HG02840 (cell line): ENCODE measurements at regions not wholly inside any gene's neighbourhood (a gene's known extent, or its start where the extent isn't known, plus 50 kb on each side); places are given as distances from the start of the nearest gene placed in this dataset.
"Not testable (repeated sequence)": the region's sequence is repeated elsewhere in the genome, so short reads cannot be mapped to it uniquely, and the experiment has no call there.

Experiments
- ATAC-seq: cut with Tn5 transposase; IDR thresholded peaks from one replicate; pipeline ENCODE4 v1.9.1; 2021; ENCODE audit warnings: mild to moderate bottlenecking, moderate library complexity, moderate number of reproducible peaks; ENCODE audit not compliant: unreplicated experiment, low FRiP score

- no peak for ATAC-seq
These were observed 460.7 kb upstream of the RGS18 start for GRCh38 chr1:191697556-191697955.

DNA sequence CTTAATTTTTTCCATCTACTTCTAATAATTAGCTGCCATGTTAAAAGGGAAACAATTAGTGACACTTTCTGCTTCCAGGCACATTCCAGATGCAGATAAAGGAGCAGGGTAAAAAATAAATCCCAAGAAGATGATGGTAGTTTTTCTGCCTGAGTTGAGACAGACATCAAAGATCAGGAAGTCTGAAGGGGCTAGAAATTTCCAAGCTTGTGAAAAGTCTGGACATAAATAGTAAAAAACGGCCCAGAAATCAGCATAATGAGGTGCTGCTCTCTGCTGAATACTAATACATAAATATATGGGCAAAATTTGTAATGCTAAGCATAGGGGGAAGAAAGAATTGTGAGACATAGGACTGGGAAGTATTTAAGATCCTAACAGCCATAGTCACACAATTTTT, 460.0 kb upstream of the RGS18 start:
- ATAC-seq, result no peak

GRCh38 chr1:191699343-191699742, 458.9 kb upstream of the RGS18 start:
- ATAC-seq, result no peak

DNA sequence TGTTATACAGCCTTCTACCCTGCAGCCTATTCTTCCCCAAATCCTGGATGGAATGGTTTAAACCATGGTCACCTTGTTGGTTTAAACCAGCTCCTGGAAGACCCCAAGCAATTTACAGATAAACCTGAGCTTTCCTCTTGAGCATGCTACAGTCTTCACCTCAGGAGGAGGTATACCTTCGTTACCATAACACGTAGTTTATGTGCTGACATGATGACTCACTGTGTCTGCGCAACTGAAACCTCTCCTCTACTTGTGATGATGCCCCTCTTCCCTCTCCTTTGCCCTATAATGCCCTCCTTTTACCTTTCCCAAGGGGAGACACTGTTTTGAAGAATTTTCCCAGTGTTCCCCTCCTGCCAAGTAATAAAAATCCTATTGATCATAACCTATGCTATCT, 457.3 kb upstream of the RGS18 start:
- no peak for ATAC-seq

DNA sequence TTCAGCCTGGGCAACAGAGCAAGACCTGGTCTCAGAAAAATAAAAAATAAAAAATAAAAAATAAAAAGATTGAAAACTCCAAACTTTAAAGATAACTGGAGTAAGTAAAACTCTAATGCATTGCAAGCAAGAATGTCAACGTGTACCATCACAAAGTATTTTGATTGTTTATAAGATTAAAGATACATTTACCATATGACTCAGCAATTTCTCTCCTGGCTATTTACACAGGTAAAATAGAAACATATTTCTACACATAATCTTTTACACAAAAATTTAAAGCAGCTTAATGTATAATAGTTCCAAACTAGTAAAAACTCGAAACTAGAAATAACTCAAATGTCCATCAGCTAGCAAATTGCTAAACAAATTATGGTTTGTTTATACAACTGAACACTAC, 456.1 kb upstream of the RGS18 start:
- ATAC-seq, result no peak

GRCh38 chr1:191707288-191707687, 451.0 kb upstream of the RGS18 start:
- no peak for ATAC-seq

DNA sequence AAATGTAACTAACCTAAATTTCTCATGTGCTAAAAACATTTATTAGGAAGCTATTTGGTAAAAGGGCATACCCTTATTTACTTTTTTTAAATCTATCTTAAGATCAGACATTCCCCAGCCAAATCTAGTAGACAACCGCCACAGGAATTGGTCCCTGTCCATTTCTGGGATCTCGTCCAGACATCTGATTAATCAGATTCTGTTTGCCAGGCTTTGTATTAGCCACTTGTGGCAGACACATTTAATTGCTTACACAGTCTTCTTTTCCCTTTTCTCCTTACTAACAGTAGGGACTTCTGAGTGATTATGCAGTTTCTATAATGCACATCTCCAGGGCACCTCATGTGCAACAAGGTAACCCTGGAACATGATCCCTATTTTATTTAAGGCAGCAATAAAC, 449.0 kb upstream of the RGS18 start:
- ATAC-seq, result no peak

GRCh38 chr1:191711961-191712360, 446.3 kb upstream of the RGS18 start:
- no peak for ATAC-seq

- no peak for ATAC-seq
These were observed 443.4 kb upstream of the RGS18 start for GRCh38 chr1:191714845-191715244.

- no peak for ATAC-seq
These were observed 428.5 kb upstream of the RGS18 start for GRCh38 chr1:191729742-191730141.

DNA sequence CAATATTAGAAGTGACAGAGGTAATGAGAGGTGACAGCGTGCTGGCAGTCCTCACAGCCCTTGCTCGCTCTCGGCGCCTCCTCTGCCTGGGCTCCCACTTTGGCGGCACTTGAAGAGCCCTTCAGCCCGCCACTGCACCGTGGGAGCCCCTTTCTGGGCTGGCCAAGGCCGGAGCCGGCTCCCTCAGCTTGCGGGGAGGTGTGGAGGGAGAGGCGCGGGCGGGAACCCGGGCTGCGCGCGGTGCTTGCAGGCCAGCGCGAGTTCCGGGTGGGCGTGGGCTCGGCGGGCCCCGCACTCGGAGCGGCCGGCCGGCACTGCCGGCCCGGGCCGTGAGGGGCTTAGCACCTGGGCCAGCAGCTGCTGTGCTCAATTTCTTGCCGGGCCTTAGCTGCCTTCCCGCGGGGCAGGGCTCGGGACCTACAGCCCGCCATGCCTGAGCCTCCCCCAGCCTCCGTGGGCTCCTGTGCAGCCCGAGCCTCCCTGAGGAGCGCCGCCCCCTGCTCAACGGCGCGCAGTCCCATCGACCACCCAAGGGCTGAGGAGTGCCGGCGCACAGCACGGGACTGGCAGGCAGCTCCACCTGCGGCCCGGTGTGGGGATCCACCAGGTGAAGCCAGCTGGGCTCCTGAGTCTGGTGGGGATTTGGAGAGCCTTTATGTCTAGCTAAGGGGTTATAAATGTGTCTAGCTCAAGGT, 426.5 kb upstream of the RGS18 start:
- not testable (repeated sequence) for ATAC-seq

DNA sequence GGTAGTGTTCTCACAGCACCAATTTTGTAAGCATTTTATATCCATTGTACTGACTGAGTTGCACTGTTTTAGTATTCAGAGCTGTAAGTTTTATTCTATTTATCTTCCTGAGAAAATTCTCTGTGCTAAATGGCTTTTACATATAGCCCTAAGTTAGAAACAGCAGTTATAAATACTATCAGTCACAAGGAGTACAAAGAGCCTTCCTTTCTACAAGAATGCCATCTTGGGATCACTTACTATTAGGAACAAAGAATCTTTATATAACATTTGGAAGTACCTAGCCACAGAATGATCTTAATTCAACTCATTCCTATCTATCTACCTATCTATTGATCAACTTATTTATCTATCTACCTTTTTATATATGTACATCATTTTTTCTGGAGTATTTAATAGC, 423.9 kb upstream of the RGS18 start:
- ATAC-seq, result no peak

DNA sequence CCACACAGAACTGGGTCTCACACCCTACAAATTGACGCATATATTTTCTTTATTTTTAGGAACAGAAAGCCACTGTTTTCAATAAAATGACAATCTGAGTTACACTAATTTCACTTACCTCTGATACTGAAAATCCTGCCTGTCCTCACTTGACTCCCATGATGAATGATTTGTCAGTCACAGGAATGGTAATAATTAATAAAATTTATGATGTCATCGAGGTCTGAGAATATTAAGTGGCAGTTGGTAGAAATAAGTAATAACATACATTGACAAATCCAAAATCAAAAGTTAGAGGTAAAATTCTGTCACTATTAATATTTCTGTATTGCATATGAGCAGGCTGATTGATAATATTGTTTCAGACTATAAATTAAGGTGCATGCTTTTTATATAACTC, 418.7 kb upstream of the RGS18 start:
- no peak for ATAC-seq

- no peak for ATAC-seq
These were observed 405.9 kb upstream of the RGS18 start for GRCh38 chr1:191752342-191752741.

GRCh38 chr1:191760016-191760415, 398.2 kb upstream of the RGS18 start:
- no peak for ATAC-seq

- no peak for ATAC-seq
These were observed 369.7 kb upstream of the RGS18 start for GRCh38 chr1:191788551-191788950.

DNA sequence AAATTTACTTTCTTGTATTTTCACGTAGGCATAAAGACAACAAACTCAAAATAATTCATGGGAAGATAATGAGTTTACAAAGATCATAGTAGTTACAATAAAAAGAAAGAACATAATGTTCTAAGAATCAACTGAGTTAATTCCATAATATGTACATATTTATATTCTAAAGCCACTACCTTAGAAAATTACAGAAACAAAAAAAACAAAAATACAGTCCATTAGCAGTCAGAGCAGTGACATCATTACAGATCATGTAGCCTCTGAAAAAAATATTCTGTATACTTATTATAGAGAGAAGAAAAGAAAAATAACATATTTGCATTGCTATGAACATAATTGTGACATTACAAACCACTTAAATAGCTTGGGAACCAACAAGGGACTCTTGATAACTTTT, 360.1 kb upstream of the RGS18 start:
- ATAC-seq, result no peak

GRCh38 chr1:191804311-191804710, 354.0 kb upstream of the RGS18 start:
- ATAC-seq, result no peak

- not testable (repeated sequence) for ATAC-seq
These were observed 344.7 kb upstream of the RGS18 start for GRCh38 chr1:191813593-191813992.

GRCh38 chr1:191818198-191818597, 340.1 kb upstream of the RGS18 start:
- ATAC-seq, result no peak

DNA sequence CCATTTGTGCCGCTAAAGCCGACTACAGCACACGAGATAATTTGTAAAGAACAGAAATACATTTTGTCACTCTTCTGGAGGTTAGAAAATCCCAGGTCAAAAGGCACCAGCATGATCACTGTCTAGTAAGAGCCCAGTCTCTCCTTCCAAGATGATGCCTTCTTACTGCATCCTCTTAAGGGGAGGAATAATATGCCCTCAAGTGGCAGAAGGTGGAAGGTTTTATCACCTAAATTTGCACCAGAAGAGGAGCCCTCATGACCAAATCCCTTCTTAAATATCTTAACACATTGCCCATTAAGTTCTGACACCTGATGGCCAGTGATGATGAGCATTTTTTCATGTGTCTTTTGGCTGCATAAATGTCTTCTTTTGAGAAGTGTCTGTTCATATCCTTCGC, 326.7 kb upstream of the RGS18 start:
- ATAC-seq, result no peak

DNA sequence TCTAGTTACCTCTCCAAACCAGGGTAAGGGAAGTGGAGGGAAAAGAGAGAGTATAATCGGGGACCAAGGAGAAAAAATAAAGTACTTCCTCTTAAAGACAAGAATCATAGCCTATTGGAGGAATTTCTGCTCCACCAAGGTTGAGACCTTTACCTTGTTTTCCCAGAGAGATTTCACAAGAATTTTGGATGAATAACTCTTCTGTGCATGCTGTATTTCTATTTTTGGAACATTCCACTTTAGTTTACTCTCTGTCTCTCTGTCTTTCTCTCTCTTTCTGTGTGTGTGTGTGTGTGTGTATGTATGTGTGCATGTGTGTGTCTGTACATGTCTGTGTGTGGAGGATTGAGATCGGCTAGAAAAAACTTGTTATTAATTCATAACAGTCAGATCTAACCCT, 318.4 kb upstream of the RGS18 start:
- no peak for ATAC-seq
